IMR-90 (cell line): ENCODE measurements at regions not wholly inside any gene's neighbourhood (a gene's known extent, or its start where the extent isn't known, plus 50 kb on each side); places are given as distances from the start of the nearest gene placed in this dataset.

Source experiments
- ATAC-seq: fragments of 200-7000 bp; cut with Tn5 transposase; 2 replicates; pipeline ENCODE4 v1.9.1; 2020; ENCODE audit warnings: low read depth, mild to moderate bottlenecking, moderate library complexity
- BruUV-seq: library from RNA; stranded (reverse); fragments of 400-500 nt; replicated peaks from 2 replicates; lab custom pipeline; 2021; lab: Mats Ljungman, UMichigan
- CTCF ChIA-PET: fragments of 300-600 bp; formaldehyde crosslinking; extraction: SDS; loops from one replicate; lab custom pipeline; 2021; ENCODE audit warnings: antibody characterized with exemption; lab: Yijun Ruan, JAX
- POLR2A ChIA-PET: fragments of 300-600 bp; sonication (Branson Sonifier 250); formaldehyde crosslinking; loops from one replicate; lab custom pipeline; 2022; ENCODE audit warnings: antibody characterized with exemption; ENCODE audit not compliant: unreplicated experiment; lab: Charles Lee
- DNase-seq: peaks from one replicate; pipeline ENCODE4 v3.0.0; 2013
- H2AFZ ChIP-seq: replicated peaks from 2 replicates; pipeline ENCODE3; 2013; ENCODE audit warnings: low read length, mild to moderate bottlenecking; ENCODE audit not compliant: poor library complexity
- H2AK5ac ChIP-seq: 2 replicates; pipeline ENCODE4 v1.6.1; 2013; ENCODE audit warnings: low read depth, low read length, inconsistent platforms
- H2AK9ac ChIP-seq: replicated peaks from 2 replicates; pipeline ENCODE3; 2013; ENCODE audit warnings: mild to moderate bottlenecking, low read depth, low read length, moderate library complexity; ENCODE audit not compliant: poor library complexity
- H2BK120ac ChIP-seq: 2 replicates; pipeline ENCODE4 v1.6.1; 2013; ENCODE audit warnings: low read depth, low read length, inconsistent platforms
- H2BK15ac ChIP-seq: 3 replicates; pipeline ENCODE4 v1.6.1; 2013; ENCODE audit warnings: low read depth, low read length, inconsistent platforms
- H2BK20ac ChIP-seq: 2 replicates; pipeline ENCODE4 v1.6.1; 2013; ENCODE audit warnings: low read depth, mild to moderate bottlenecking, inconsistent platforms, low read length, moderate library complexity
- H2BK5ac ChIP-seq: 2 replicates; pipeline ENCODE4 v1.6.1; 2013; ENCODE audit warnings: mild to moderate bottlenecking, low read depth, low read length, inconsistent platforms; ENCODE audit not compliant: poor library complexity, severe bottlenecking
- H3K14ac ChIP-seq: replicated peaks from 2 replicates; pipeline ENCODE4 v1.6.1; 2013; ENCODE audit warnings: low read depth, low read length, inconsistent platforms
- H3K18ac ChIP-seq: 2 replicates; pipeline ENCODE4 v1.6.1; 2013; ENCODE audit warnings: low read depth, low read length, control low read depth
- H3K23ac ChIP-seq: 2 replicates; pipeline ENCODE4 v1.6.1; 2013; ENCODE audit warnings: low read depth, low read length, inconsistent platforms
- H3K27ac ChIP-seq: 2 replicates; pipeline ENCODE4 v1.5.1; 2013; ENCODE audit warnings: mild to moderate bottlenecking, control low read depth, low read length; ENCODE audit not compliant: insufficient read depth
- H3K27me3 ChIP-seq: 2 replicates; pipeline ENCODE4 v1.6.1; 2013; ENCODE audit warnings: low read length; ENCODE audit not compliant: control insufficient read depth, insufficient read depth
- H3K36me3 ChIP-seq: 2 replicates; pipeline ENCODE4 v1.6.1; 2013; ENCODE audit warnings: low read length, mixed read lengths; ENCODE audit not compliant: control insufficient read depth, insufficient read depth
- H3K4ac ChIP-seq: 2 replicates; pipeline ENCODE4 v1.6.1; 2013; ENCODE audit warnings: low read depth, low read length, inconsistent platforms
- H3K4me1 ChIP-seq: 2 replicates; pipeline ENCODE4 v1.6.1; 2013; ENCODE audit warnings: low read length, mixed read lengths; ENCODE audit not compliant: control insufficient read depth, insufficient read depth
- H3K4me2 ChIP-seq: 2 replicates; pipeline ENCODE4 v1.6.1; 2013; ENCODE audit warnings: low read depth, mild to moderate bottlenecking, control low read depth, low read length, moderate library complexity
- H3K4me3 ChIP-seq: 2 replicates; pipeline ENCODE4 v1.5.1; 2013; ENCODE audit warnings: low read depth, mild to moderate bottlenecking, control low read depth, low read length, moderate library complexity; ENCODE audit not compliant: insufficient read depth
- H3K56ac ChIP-seq: 2 replicates; pipeline ENCODE4 v1.6.1; 2013; ENCODE audit warnings: low read length, inconsistent platforms; ENCODE audit not compliant: insufficient read depth; ENCODE audit errors: extremely low read depth
- H3K79me1 ChIP-seq, 2 experiments: 2 replicates each; pipeline ENCODE4 v1.6.1; 2013; ENCODE audit warnings: low read length in 2 of 2, inconsistent platforms in 1 of 2, low read depth in 1 of 2
- H3K9ac ChIP-seq: 2 replicates; pipeline ENCODE4 v1.6.1; 2013; ENCODE audit warnings: low read depth, low read length, control low read depth
- H3K9me1 ChIP-seq: 2 replicates; pipeline ENCODE4 v1.6.1; 2013; ENCODE audit warnings: low read length, inconsistent platforms; ENCODE audit not compliant: insufficient read depth
- H3K9me3 ChIP-seq: 2 replicates; pipeline ENCODE4 v1.6.1; 2013; ENCODE audit warnings: low read length; ENCODE audit not compliant: control insufficient read depth, insufficient read depth
- H4K20me1 ChIP-seq: 2 replicates; pipeline ENCODE4 v1.6.1; 2013; ENCODE audit warnings: low read length, inconsistent platforms; ENCODE audit not compliant: insufficient read depth
- H4K5ac ChIP-seq: 2 replicates; pipeline ENCODE4 v1.6.1; 2013; ENCODE audit warnings: mild to moderate bottlenecking, low read depth, low read length, control low read depth
- H4K8ac ChIP-seq, 2 experiments: 2 replicates each; pipeline ENCODE4 v1.6.1; 2013; ENCODE audit warnings: low read depth in 2 of 2, low read length in 2 of 2, control low read depth in 1 of 2, inconsistent platforms in 1 of 2
- H4K91ac ChIP-seq: 2 replicates; pipeline ENCODE4 v1.6.1; 2013; ENCODE audit warnings: low read depth, low read length, inconsistent platforms; ENCODE audit not compliant: insufficient read depth
- BHLHE40 ChIP-seq: fragments of 150-350 bp; IDR thresholded peaks from 2 replicates; pipeline ENCODE4 v1.6.1; 2016; ENCODE audit warnings: mild to moderate bottlenecking, low read depth, low read length
- CEBPB ChIP-seq: IDR thresholded peaks from 2 replicates; pipeline ENCODE4 v1.6.1; 2012; ENCODE audit warnings: low read depth, low read length, improper control_type of control experiment
- CHD1 ChIP-seq: IDR thresholded peaks from 2 replicates; pipeline ENCODE4 v1.6.1; 2012; ENCODE audit warnings: low read depth, low read length, improper control_type of control experiment
- MAFK ChIP-seq: IDR thresholded peaks from 2 replicates; pipeline ENCODE4 v1.6.1; 2012; ENCODE audit warnings: low read depth, low read length, improper control_type of control experiment
- MAZ ChIP-seq: IDR thresholded peaks from 2 replicates; pipeline ENCODE4 v1.6.1; 2012; ENCODE audit warnings: low read depth, mild to moderate bottlenecking, low read length, improper control_type of control experiment, moderate library complexity, borderline replicate concordance
- MXI1 ChIP-seq: IDR thresholded peaks from 2 replicates; pipeline ENCODE4 v1.6.1; 2012; ENCODE audit warnings: low read depth, mild to moderate bottlenecking, low read length, moderate library complexity, borderline replicate concordance
- NFE2L2 ChIP-seq: fragments of 150-350 bp; IDR thresholded peaks from 2 replicates; pipeline ENCODE4 v1.6.1; 2016; ENCODE audit warnings: low read depth, mild to moderate bottlenecking, low read length
- RAD21 ChIP-seq: IDR thresholded peaks from 2 replicates; pipeline ENCODE4 v1.6.1; 2012; ENCODE audit warnings: low read length, improper control_type of control experiment
- RFX5 ChIP-seq: IDR thresholded peaks from 2 replicates; pipeline ENCODE4 v1.8.0; 2012; ENCODE audit warnings: low read depth, mild to moderate bottlenecking, low read length, moderate library complexity
- SMC3 ChIP-seq: fragments of 150-350 bp; IDR thresholded peaks from 2 replicates; pipeline ENCODE4 v1.6.1; 2016; ENCODE audit warnings: low read depth, mild to moderate bottlenecking, antibody characterized with exemption, low read length, moderate library complexity
- WGBS, 2 experiments: methylation state at CpG; one replicate each; pipeline versions ENCODE4 v1.1.5 to v1.1.7; 2013; ENCODE audit warnings: missing lambda C conversion rate in 2 of 2; ENCODE audit not compliant: insufficient read length in 1 of 2; ENCODE audit errors: extremely low coverage in 2 of 2; 5-methylcytosine and 5-hydroxymethylcytosine counted together
- dilution Hi-C: fragments of 300-500 bp; cut with HindIII; formaldehyde crosslinking; loops from one replicate; pipeline ENCODE4 v1.14.3; 2018; ENCODE audit warnings: low sequenced_read_pairs; ENCODE audit not compliant: unreplicated experiment
- in situ Hi-C: fragments of 300-500 bp; cut with MboI; formaldehyde crosslinking; loops from 3 replicates; pipeline ENCODE4 v1.14.3; 2019; ENCODE audit warnings: low sequenced_read_pairs, inconsistent platforms, mixed read lengths
- intact Hi-C: fragments of 100-400 bp; cut with micrococcal nuclease; formaldehyde crosslinking; loops from 2 replicates; pipeline ENCODE4 v1.10.0; 2022
- TF ChIP-seq, protein P1 (sequence below): fragments of 150-350 bp; IDR thresholded peaks from 2 replicates; pipeline ENCODE4 v1.6.1; 2017; ENCODE audit warnings: mild to moderate bottlenecking, antibody characterized with exemption, low read length, low read depth
- TF ChIP-seq, protein P2 (sequence below): fragments of 150-350 bp; IDR thresholded peaks from 2 replicates; pipeline ENCODE4 v1.6.1; 2016; ENCODE audit warnings: low read depth, mild to moderate bottlenecking, low read length, moderate library complexity, borderline replicate concordance
- TF ChIP-seq, protein P3 (sequence below): conservative IDR thresholded peaks from 2 replicates; pipeline ENCODE4 v1.5.1; 2012; ENCODE audit warnings: mild to moderate bottlenecking, low read depth, low read length, improper control_type of control experiment

DNA sequence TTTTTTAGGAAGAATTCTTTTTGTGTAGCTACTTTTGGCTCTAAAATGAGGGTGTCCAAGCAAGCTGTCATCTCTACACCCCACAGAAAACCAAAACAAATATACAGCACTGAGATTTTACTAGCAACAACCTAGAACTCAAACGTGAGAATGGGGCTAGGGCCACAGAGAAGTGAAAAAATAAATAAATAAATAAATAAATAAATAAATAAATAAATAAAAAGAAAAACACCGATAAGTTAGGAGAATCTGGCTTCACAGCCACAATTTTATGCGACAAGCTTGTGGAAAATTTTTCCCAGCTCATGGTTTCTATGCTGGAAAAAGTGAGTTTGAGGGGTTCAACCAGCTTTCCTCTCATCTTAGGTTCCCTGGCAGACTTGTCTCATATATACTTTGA is 324.6 kb upstream of the TACR3 start:
- H3K4me3 ChIP-seq, result no peak overlapping the region
- H2AFZ ChIP-seq, result no peak overlapping the region
- BruUV-seq, result no TSS peak
- ATAC-seq (no peak), DNase-seq (no peak)
- no peak overlapping the region for H2BK120ac ChIP-seq
- no peak for TF ChIP-seq CHD1
- no peak for TF ChIP-seq CEBPB
- TF ChIP-seq SMC3, result no peak
- TF ChIP-seq RFX5, result no peak
- no peak for TF ChIP-seq RAD21
- no peak for TF ChIP-seq BHLHE40
- TF ChIP-seq, protein P1, sequence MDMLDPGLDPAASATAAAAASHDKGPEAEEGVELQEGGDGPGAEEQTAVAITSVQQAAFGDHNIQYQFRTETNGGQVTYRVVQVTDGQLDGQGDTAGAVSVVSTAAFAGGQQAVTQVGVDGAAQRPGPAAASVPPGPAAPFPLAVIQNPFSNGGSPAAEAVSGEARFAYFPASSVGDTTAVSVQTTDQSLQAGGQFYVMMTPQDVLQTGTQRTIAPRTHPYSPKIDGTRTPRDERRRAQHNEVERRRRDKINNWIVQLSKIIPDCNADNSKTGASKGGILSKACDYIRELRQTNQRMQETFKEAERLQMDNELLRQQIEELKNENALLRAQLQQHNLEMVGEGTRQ, result no peak
- no peak for TF ChIP-seq MXI1
- TF ChIP-seq MAZ, result no peak
- TF ChIP-seq, protein P2, sequence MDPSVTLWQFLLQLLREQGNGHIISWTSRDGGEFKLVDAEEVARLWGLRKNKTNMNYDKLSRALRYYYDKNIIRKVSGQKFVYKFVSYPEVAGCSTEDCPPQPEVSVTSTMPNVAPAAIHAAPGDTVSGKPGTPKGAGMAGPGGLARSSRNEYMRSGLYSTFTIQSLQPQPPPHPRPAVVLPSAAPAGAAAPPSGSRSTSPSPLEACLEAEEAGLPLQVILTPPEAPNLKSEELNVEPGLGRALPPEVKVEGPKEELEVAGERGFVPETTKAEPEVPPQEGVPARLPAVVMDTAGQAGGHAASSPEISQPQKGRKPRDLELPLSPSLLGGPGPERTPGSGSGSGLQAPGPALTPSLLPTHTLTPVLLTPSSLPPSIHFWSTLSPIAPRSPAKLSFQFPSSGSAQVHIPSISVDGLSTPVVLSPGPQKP, result no peak
- TF ChIP-seq, protein P3, sequence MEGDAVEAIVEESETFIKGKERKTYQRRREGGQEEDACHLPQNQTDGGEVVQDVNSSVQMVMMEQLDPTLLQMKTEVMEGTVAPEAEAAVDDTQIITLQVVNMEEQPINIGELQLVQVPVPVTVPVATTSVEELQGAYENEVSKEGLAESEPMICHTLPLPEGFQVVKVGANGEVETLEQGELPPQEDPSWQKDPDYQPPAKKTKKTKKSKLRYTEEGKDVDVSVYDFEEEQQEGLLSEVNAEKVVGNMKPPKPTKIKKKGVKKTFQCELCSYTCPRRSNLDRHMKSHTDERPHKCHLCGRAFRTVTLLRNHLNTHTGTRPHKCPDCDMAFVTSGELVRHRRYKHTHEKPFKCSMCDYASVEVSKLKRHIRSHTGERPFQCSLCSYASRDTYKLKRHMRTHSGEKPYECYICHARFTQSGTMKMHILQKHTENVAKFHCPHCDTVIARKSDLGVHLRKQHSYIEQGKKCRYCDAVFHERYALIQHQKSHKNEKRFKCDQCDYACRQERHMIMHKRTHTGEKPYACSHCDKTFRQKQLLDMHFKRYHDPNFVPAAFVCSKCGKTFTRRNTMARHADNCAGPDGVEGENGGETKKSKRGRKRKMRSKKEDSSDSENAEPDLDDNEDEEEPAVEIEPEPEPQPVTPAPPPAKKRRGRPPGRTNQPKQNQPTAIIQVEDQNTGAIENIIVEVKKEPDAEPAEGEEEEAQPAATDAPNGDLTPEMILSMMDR, result no peak
- no peak for TF ChIP-seq MAFK
- TF ChIP-seq NFE2L2, result no peak
- no peaks in the 10 kb centered on the region for H3K9me1 ChIP-seq
- no peak overlapping the region for H2BK15ac ChIP-seq
- no peak overlapping the region for H3K23ac ChIP-seq
- no peak overlapping the region for H3K4me2 ChIP-seq
- H3K4me1 ChIP-seq, result no peaks in the 10 kb centered on the region
- H3K9me3 ChIP-seq, result peaks cover 3% of the 10 kb centered on the region; the same call in 1 of the 2 replicates
- in situ Hi-C loops, result no loop called here
- no peaks in the 10 kb centered on the region for H3K79me1 ChIP-seq
- H2AK5ac ChIP-seq, result no peak overlapping the region
- H2AK9ac ChIP-seq, result no peak overlapping the region
- no peaks in the 10 kb centered on the region for H3K27me3 ChIP-seq
- POLR2A ChIA-PET, result no interaction called here
- H4K5ac ChIP-seq, result no peak overlapping the region
- H3K9ac ChIP-seq, result no peak overlapping the region
- no CpG with 5 or more reads among the region's 3 CpGs for WGBS, 2 experiments
- intact Hi-C loops, result no loop called here
- H3K27ac ChIP-seq, result no peak overlapping the region
- no peaks in the 10 kb centered on the region for H3K36me3 ChIP-seq
- CTCF ChIA-PET, result no interaction called here
- H4K20me1 ChIP-seq, result no peaks in the 10 kb centered on the region
- no peak overlapping the region for H3K56ac ChIP-seq
- no peak overlapping the region for H2BK20ac ChIP-seq
- dilution Hi-C loops, result no loop called here
- H2BK5ac ChIP-seq, result no peak overlapping the region
- no peak overlapping the region for H4K8ac ChIP-seq
- H3K14ac ChIP-seq, result no peak overlapping the region
- H3K18ac ChIP-seq, result no peak overlapping the region
- no peak overlapping the region for H4K91ac ChIP-seq
- H3K4ac ChIP-seq, result no peak overlapping the region
